Adipocyte (in vitro differentiated cells): ENCODE measurements at regions not wholly inside any gene's neighbourhood (a gene's known extent, or its start where the extent isn't known, plus 50 kb on each side); places are given as distances from the start of the nearest gene placed in this dataset.

Source experiments
- DNase-seq: peaks from one replicate; pipeline ENCODE4 v3.0.0-alpha.2; 2015; ENCODE audit warnings: low read depth
- H3K27me3 ChIP-seq: replicated peaks from 2 replicates; pipeline ENCODE4 v1.7.0; 2013; ENCODE audit warnings: mild to moderate bottlenecking, low read length, moderate library complexity; ENCODE audit not compliant: control insufficient read depth, insufficient read depth
- H3K36me3 ChIP-seq: 2 replicates; pipeline ENCODE4 v1.7.0; 2013; ENCODE audit warnings: low read length, mild to moderate bottlenecking, moderate library complexity; ENCODE audit not compliant: control insufficient read depth, insufficient read depth, severe bottlenecking
- H3K4me1 ChIP-seq: 2 replicates; pipeline ENCODE4 v1.7.0; 2013; ENCODE audit warnings: mild to moderate bottlenecking, low read length, moderate library complexity; ENCODE audit not compliant: control insufficient read depth, insufficient read depth
- H3K4me3 ChIP-seq: 2 replicates; pipeline ENCODE4 v1.7.0; 2013; ENCODE audit warnings: mild to moderate bottlenecking, low read length, moderate library complexity
- H3K9ac ChIP-seq: 2 replicates; pipeline ENCODE4 v1.7.0; 2013; ENCODE audit warnings: mild to moderate bottlenecking, low read length, moderate library complexity
- H3K9me3 ChIP-seq: 2 replicates; pipeline ENCODE4 v1.7.0; 2013; ENCODE audit warnings: mild to moderate bottlenecking, low read length, moderate library complexity; ENCODE audit not compliant: control insufficient read depth

GRCh38 chr5:3118340-3118739 is 366.9 kb upstream of the IRX2 start:
- DNase-seq = no peak
- Histone ChIP-seq H3K9ac (no peak overlapping the region), H3K9me3 (no peaks in the 10 kb centered on the region), H3K4me3 (no peak overlapping the region), H3K4me1 (no peaks in the 10 kb centered on the region), H3K36me3 (no peaks in the 10 kb centered on the region), H3K27me3 (no peaks in the 10 kb centered on the region)

GRCh38 chr5:3116366-3116765 is 364.9 kb upstream of the IRX2 start:
- H3K4me3 ChIP-seq = no peak overlapping the region
- H3K36me3 ChIP-seq = no peaks in the 10 kb centered on the region
- H3K4me1 ChIP-seq = no peaks in the 10 kb centered on the region
- no peak overlapping the region for H3K9ac ChIP-seq
- no peaks in the 10 kb centered on the region for H3K9me3 ChIP-seq
- no peaks in the 10 kb centered on the region for H3K27me3 ChIP-seq
- no peak for DNase-seq

GRCh38 chr5:3114467-3114866 is 363.0 kb upstream of the IRX2 start:
- no peaks in the 10 kb centered on the region for H3K27me3 ChIP-seq
- H3K4me3 ChIP-seq = no peak overlapping the region
- peaks cover 3% of the 10 kb centered on the region for H3K9me3 ChIP-seq
- no peak overlapping the region for H3K9ac ChIP-seq
- DNase-seq = no peak
- H3K4me1 ChIP-seq = no peaks in the 10 kb centered on the region
- H3K36me3 ChIP-seq = no peaks in the 10 kb centered on the region

GRCh38 chr5:3110371-3110770 is 358.9 kb upstream of the IRX2 start:
- peaks cover 3% of the 10 kb centered on the region for H3K9me3 ChIP-seq
- no peak overlapping the region for H3K4me3 ChIP-seq
- H3K36me3 ChIP-seq = no peaks in the 10 kb centered on the region
- no peaks in the 10 kb centered on the region for H3K4me1 ChIP-seq
- H3K9ac ChIP-seq = no peak overlapping the region
- no peak for DNase-seq
- no peaks in the 10 kb centered on the region for H3K27me3 ChIP-seq

- no peak for DNase-seq
- H3K4me1 ChIP-seq = no peaks in the 10 kb centered on the region
- H3K36me3 ChIP-seq = no peaks in the 10 kb centered on the region
Measured at GRCh38 chr5:3107156-3107611, 355.7 kb upstream of the IRX2 start.

GRCh38 chr5:3105581-3105980 is 354.1 kb upstream of the IRX2 start:
- Histone ChIP-seq H3K4me3 (no peak overlapping the region), H3K4me1 (no peaks in the 10 kb centered on the region), H3K9me3 (peaks cover 3% of the 10 kb centered on the region), H3K36me3 (no peaks in the 10 kb centered on the region), H3K27me3 (peaks cover 4% of the 10 kb centered on the region), H3K9ac (no peak overlapping the region)
- DNase-seq = no peak

More at GRCh38 chr5:3107156-3107611, 355.7 kb upstream of the IRX2 start:
- Histone ChIP-seq H3K9me3 (peaks cover 3% of the 10 kb centered on the region), H3K4me3 (no peak overlapping the region), H3K27me3 (peaks cover 4% of the 10 kb centered on the region), H3K9ac (no peak overlapping the region)

GRCh38 chr5:3105172-3105571 is 353.7 kb upstream of the IRX2 start:
- no peak for DNase-seq
- Histone ChIP-seq H3K9me3 (no peaks in the 10 kb centered on the region), H3K36me3 (no peaks in the 10 kb centered on the region), H3K4me3 (no peak overlapping the region), H3K4me1 (no peaks in the 10 kb centered on the region), H3K9ac (no peak overlapping the region), H3K27me3 (peaks cover 4% of the 10 kb centered on the region)

- no peaks in the 10 kb centered on the region for H3K4me1 ChIP-seq
- no peak overlapping the region for H3K9ac ChIP-seq
- no peaks in the 10 kb centered on the region for H3K36me3 ChIP-seq
- H3K27me3 ChIP-seq = peaks cover 4% of the 10 kb centered on the region
- no peak overlapping the region for H3K4me3 ChIP-seq
- no peak for DNase-seq
- no peaks in the 10 kb centered on the region for H3K9me3 ChIP-seq
Measured at GRCh38 chr5:3104429-3105060, 353.1 kb upstream of the IRX2 start.

GRCh38 chr5:3103262-3103811 is 351.9 kb upstream of the IRX2 start:
- Histone ChIP-seq H3K27me3 (peaks cover 4% of the 10 kb centered on the region), H3K36me3 (no peaks in the 10 kb centered on the region), H3K9ac (no peak overlapping the region), H3K9me3 (no peaks in the 10 kb centered on the region), H3K4me3 (no peak overlapping the region), H3K4me1 (no peaks in the 10 kb centered on the region)
- DNase-seq = no peak

GRCh38 chr5:3102531-3102930 is 351.1 kb upstream of the IRX2 start:
- H3K36me3 ChIP-seq = no peaks in the 10 kb centered on the region
- no peaks in the 10 kb centered on the region for H3K9me3 ChIP-seq
- peaks cover 4% of the 10 kb centered on the region for H3K27me3 ChIP-seq
- H3K9ac ChIP-seq = no peak overlapping the region
- no peaks in the 10 kb centered on the region for H3K4me1 ChIP-seq
- no peak overlapping the region for H3K4me3 ChIP-seq
- no peak for DNase-seq

GRCh38 chr5:3101561-3101960 is 350.1 kb upstream of the IRX2 start:
- Histone ChIP-seq H3K4me3 (no peak overlapping the region), H3K27me3 (peaks cover 4% of the 10 kb centered on the region), H3K4me1 (no peaks in the 10 kb centered on the region), H3K9me3 (no peaks in the 10 kb centered on the region), H3K36me3 (no peaks in the 10 kb centered on the region), H3K9ac (no peak overlapping the region)
- no peak for DNase-seq
